ENCODE measurements at regions not wholly inside any gene's neighbourhood (a gene's known extent, or its start where the extent isn't known, plus 50 kb on each side); places are given as distances from the start of the nearest gene placed in this dataset.
"Not testable (repeated sequence)": the region's sequence is repeated elsewhere in the genome, so short reads cannot be mapped to it uniquely, and the experiment has no call there.

- TSS peak; percentile 26 for BruUV-seq (replicated peaks)
- TF ChIP-seq CTCF (IDR thresholded peaks at IDR 0.05; ENCODE audit: unreplicated experiment) = no peak
- CTCF ChIA-PET = no interaction called here
- peak overlapping the region; percentile 64 for H3K27ac Mint-ChIP-seq (ENCODE audit: unreplicated experiment)
- peak overlapping the region; percentile 88 for H3K4me3 Mint-ChIP-seq (ENCODE audit: low read depth, unreplicated experiment)
- intact Hi-C loops (cut with micrococcal nuclease; ENCODE audit: unreplicated experiment) = no loop called here
- H3K27me3 Mint-ChIP-seq (ENCODE audit: unreplicated experiment) = no peaks in the 10 kb centered on the region
- no peaks in the 10 kb centered on the region for H3K4me1 Mint-ChIP-seq (ENCODE audit: low read depth, unreplicated experiment)
- peaks cover 13% of the 10 kb centered on the region for H3K36me3 Mint-ChIP-seq (ENCODE audit: insufficient read depth, unreplicated experiment)
- no peak for DNase-seq
- H3K9me3 Mint-ChIP-seq (ENCODE audit: low read depth, unreplicated experiment) = no peaks in the 10 kb centered on the region
These were observed 110.2 kb upstream of the DOCK9 start for GRCh38 chr13:99087954-99088491.

- intact Hi-C loops (cut with micrococcal nuclease; ENCODE audit: unreplicated experiment) = no loop called here
- DNase-seq = no peak
- Mint-ChIP-seq H3K27ac (ENCODE audit: unreplicated experiment) (no peak overlapping the region), H3K9me3 (ENCODE audit: low read depth, unreplicated experiment) (no peaks in the 10 kb centered on the region), H3K4me1 (ENCODE audit: low read depth, unreplicated experiment) (no peaks in the 10 kb centered on the region), H3K36me3 (ENCODE audit: insufficient read depth, unreplicated experiment) (no peaks in the 10 kb centered on the region), H3K4me3 (ENCODE audit: low read depth, unreplicated experiment) (no peak overlapping the region), H3K27me3 (ENCODE audit: unreplicated experiment) (no peaks in the 10 kb centered on the region)
- TF ChIP-seq CTCF (IDR thresholded peaks at IDR 0.05; ENCODE audit: unreplicated experiment) = no peak
- BruUV-seq (replicated peaks) = no TSS peak
- CTCF ChIA-PET = no interaction called here
These were observed 106.7 kb upstream of the UBAC2 start for GRCh38 chr13:99093997-99094396.

GRCh38 chr13:99101831-99102230 is 98.8 kb upstream of the UBAC2 start:
- H3K4me1 Mint-ChIP-seq (ENCODE audit: low read depth, unreplicated experiment); DNase-seq; CTCF ChIA-PET; H3K36me3 Mint-ChIP-seq (ENCODE audit: insufficient read depth, unreplicated experiment); H3K4me3 Mint-ChIP-seq (ENCODE audit: low read depth, unreplicated experiment); H3K27ac Mint-ChIP-seq (ENCODE audit: unreplicated experiment); BruUV-seq (replicated peaks); H3K9me3 Mint-ChIP-seq (ENCODE audit: low read depth, unreplicated experiment); intact Hi-C loops (cut with micrococcal nuclease; ENCODE audit: unreplicated experiment); H3K27me3 Mint-ChIP-seq (ENCODE audit: unreplicated experiment): not testable (repeated sequence)

- intact Hi-C loops (cut with micrococcal nuclease; ENCODE audit: unreplicated experiment) = no loop called here
- H3K36me3 Mint-ChIP-seq (ENCODE audit: insufficient read depth, unreplicated experiment) = no peaks in the 10 kb centered on the region
- no peaks in the 10 kb centered on the region for H3K27me3 Mint-ChIP-seq (ENCODE audit: unreplicated experiment)
- no peak overlapping the region for H3K27ac Mint-ChIP-seq (ENCODE audit: unreplicated experiment)
- no TSS peak for BruUV-seq (replicated peaks)
- no peak overlapping the region for H3K4me3 Mint-ChIP-seq (ENCODE audit: low read depth, unreplicated experiment)
- CTCF ChIA-PET = no interaction called here
- no peak for TF ChIP-seq CTCF (IDR thresholded peaks at IDR 0.05; ENCODE audit: unreplicated experiment)
- no peaks in the 10 kb centered on the region for H3K4me1 Mint-ChIP-seq (ENCODE audit: low read depth, unreplicated experiment)
- H3K9me3 Mint-ChIP-seq (ENCODE audit: low read depth, unreplicated experiment) = no peaks in the 10 kb centered on the region
- DNase-seq = no peak
These were observed 97.1 kb upstream of the UBAC2 start for GRCh38 chr13:99103536-99103935.

GRCh38 chr13:99104396-99104795 is 96.3 kb upstream of the UBAC2 start:
- DNase-seq = no peak
- Mint-ChIP-seq H3K4me3 (ENCODE audit: low read depth, unreplicated experiment) (no peak overlapping the region), H3K27ac (ENCODE audit: unreplicated experiment) (no peak overlapping the region), H3K27me3 (ENCODE audit: unreplicated experiment) (no peaks in the 10 kb centered on the region), H3K4me1 (ENCODE audit: low read depth, unreplicated experiment) (no peaks in the 10 kb centered on the region), H3K9me3 (ENCODE audit: low read depth, unreplicated experiment) (no peaks in the 10 kb centered on the region), H3K36me3 (ENCODE audit: insufficient read depth, unreplicated experiment) (no peaks in the 10 kb centered on the region)
- no TSS peak for BruUV-seq (replicated peaks)
- CTCF ChIA-PET = no interaction called here
- intact Hi-C loops (cut with micrococcal nuclease; ENCODE audit: unreplicated experiment) = no loop called here
- TF ChIP-seq CTCF (IDR thresholded peaks at IDR 0.05; ENCODE audit: unreplicated experiment) = no peak

All from Calu3 (cell line).